HG02642 (cell line): ENCODE measurements at regions not wholly inside any gene's neighbourhood (a gene's known extent, or its start where the extent isn't known, plus 50 kb on each side); places are given as distances from the start of the nearest gene placed in this dataset.

Experiments used
- ATAC-seq: cut with Tn5 transposase; IDR thresholded peaks from one replicate; pipeline ENCODE4 v1.9.1; 2021; ENCODE audit warnings: mild to moderate bottlenecking; ENCODE audit not compliant: unreplicated experiment, poor library complexity

- ATAC-seq: no peak
Observed at GRCh38 chr2:71853858-71854257, 293.8 kb downstream of the CYP26B1 start.

DNA sequence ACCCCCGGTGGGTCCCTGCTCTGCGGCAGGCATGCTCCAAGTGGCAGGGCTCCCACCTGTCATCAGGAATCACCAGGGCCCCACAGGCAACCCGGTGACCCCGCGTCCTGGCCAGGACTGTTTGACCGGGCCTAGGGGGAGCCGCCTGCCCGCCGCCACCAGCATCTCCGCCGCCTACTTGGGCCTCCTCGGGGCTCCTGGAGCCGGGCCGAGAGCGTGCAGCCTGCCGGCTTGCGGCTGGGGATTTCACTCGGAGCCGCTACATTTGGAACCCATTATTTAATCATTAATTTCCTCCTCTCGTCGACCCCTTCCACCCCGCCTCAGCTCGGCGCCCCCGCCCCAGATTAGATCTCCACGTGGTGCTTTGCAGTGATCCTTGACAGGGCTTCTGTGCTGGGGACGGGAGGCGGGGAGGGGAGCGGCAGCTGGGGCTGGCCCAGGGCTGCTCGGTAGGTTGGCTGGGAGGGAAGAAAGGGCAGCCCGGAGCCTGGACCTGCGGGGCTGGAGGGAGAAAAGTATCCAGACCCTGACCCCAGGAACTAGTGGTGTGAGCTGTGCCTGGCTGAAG lies 295.4 kb downstream of the CYP26B1 start:
- ATAC-seq: no peak

- no peak for ATAC-seq
Observed at GRCh38 chr2:71851094-71851750, 296.4 kb downstream of the CYP26B1 start.

- ATAC-seq: no peak
Observed at GRCh38 chr2:71850306-71850801, 297.3 kb downstream of the CYP26B1 start.

- no peak for ATAC-seq
Observed at GRCh38 chr2:71849607-71850305, 297.9 kb downstream of the CYP26B1 start.

DNA sequence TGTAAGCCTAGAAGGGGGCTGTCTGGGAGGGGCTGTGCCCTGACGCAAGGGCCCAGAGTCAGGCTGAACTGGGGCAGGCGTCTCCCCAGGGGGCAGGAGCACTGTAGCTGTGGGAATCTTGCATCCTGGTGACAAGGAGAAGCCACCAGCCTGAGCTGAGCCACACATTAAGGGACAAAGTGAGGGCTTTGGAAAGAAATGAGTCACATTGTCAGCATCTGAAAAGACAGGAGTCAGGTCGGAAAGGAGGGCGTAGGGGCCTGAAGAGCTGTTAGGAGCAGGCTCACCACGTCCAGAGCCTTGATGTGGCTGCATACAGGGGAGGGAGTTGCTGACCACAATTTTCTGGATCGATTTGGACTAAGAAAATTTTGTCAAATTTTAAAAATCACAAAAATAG lies 298.6 kb downstream of the CYP26B1 start:
- no peak for ATAC-seq

GRCh38 chr2:71846669-71847291 lies 300.9 kb downstream of the CYP26B1 start:
- ATAC-seq: no peak

DNA sequence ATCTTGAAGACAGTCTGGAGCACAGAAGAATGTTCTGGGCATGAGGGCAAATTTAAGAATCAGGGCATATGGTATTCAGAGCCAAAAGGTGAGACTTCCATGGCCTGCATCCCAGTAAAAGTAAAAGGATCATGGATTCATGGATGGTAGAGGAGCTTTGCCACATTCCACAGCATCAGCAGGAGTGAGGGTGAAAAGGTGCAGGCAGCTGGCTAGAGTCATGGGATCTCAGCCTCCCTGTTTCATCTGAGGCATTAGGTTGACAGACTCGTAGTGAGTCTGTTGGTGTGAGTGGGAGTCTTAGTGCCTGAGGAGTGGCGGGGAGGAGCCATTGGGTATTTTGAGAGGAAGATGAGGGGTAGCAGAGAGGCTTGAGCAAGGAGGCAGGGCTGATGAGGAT lies 301.6 kb downstream of the CYP26B1 start:
- no peak for ATAC-seq

GRCh38 chr2:71844967-71845366 lies 302.7 kb downstream of the CYP26B1 start:
- no peak for ATAC-seq

DNA sequence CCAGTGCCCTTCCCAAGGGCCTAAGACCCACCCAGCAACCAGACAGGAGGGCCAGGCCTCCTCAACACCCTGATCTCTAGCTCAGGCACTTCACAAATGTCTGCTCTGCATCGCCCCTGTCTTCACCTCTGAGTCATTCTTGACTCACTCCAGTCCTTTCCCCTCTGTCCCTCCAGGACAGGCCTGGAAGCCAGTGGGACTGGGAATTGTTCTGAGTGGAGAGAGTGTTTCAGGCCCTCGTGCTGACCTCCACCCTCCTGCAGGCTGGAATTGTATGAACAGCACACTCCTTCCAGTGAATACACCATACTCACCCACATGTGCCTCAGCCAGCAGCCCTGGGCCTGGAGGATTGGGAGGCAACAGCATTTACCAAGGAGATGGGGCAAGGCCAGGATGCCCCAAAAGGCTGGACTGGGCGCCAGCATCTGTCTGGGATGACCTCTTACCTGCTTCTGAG lies 304.2 kb downstream of the CYP26B1 start:
- ATAC-seq: no peak

GRCh38 chr2:71842744-71843143 lies 304.9 kb downstream of the CYP26B1 start:
- no peak for ATAC-seq

- no peak for ATAC-seq
Observed at GRCh38 chr2:71839826-71840225, 307.8 kb downstream of the CYP26B1 start.

DNA sequence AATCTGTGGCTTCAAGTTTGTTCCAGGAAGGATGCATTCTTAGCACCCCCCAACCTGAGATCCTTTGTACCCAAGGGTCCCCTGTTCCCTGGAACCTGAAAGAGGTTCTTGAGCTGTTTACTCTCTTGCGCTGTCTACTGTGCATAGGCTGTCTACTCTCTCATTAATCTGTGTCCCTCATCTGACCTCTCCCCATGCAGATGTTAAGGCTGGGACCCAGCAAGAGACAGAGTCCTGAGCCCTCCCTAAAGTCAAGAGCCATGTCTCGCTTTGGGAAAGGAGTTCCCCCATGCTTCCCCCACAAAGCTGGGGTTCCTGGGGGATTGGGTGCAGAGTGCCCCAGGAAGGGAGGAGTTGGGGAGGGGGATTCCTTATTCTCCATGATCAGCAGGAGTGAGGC lies 312.9 kb downstream of the CYP26B1 start:
- ATAC-seq: no peak

DNA sequence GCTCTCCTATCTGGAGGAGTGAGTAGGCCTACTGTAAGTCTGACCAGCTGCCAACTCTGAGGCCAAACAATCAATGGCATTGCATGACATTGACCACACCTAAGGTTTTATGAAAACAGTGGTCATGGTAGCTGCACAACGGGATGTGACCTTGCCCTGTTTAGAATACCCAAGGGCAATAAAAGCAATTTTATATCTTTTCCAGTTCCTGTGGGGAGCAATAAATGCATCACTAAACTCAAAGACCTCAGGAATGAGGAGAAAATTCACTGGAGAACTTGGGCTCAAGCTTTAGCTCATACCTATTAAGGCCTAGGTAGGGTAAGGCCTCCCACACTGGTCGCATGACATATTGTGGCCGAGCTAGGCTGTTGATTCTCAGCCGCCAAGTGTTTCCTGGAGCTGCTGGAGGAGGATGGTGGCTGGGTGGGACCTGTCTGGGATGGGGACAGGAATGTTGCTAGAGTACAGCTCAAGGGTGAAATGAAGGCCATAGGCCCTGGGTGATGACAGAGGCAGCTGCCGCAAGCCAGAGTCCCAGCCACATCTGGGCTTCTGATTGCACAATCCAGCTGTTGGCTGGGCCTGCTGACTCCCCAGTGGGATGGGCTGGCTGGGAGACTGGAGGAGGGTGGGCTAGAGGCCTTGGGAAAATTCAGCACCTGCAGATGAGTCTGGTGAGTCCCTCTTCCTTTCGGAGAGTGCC lies 313.7 kb downstream of the CYP26B1 start:
- no peak for ATAC-seq

GRCh38 chr2:71833272-71833671 lies 314.4 kb downstream of the CYP26B1 start:
- ATAC-seq: no peak

- ATAC-seq: no peak
Observed at GRCh38 chr2:71832844-71833243, 314.8 kb downstream of the CYP26B1 start.

- ATAC-seq: no peak
Observed at GRCh38 chr2:71832388-71832787, 315.3 kb downstream of the CYP26B1 start.

DNA sequence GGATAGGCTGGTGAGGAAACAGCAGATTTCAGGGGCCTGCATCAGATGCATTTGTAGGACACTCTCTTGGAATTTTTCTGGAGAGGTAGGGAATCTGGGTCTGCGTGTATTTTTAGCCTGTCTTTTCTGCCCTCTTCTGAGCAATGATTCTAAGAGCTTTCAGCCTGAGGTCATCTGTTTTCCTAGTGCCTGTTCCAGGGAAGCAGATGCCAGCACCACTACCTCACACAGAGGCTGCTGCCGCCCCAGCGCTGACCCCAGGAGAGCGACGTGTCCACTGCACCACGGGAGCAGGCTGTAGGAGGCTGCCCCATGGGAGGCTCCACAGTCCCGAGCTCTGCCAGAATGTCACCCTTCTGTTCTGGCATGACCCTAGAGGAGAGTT lies 316.5 kb downstream of the CYP26B1 start:
- no peak for ATAC-seq

DNA sequence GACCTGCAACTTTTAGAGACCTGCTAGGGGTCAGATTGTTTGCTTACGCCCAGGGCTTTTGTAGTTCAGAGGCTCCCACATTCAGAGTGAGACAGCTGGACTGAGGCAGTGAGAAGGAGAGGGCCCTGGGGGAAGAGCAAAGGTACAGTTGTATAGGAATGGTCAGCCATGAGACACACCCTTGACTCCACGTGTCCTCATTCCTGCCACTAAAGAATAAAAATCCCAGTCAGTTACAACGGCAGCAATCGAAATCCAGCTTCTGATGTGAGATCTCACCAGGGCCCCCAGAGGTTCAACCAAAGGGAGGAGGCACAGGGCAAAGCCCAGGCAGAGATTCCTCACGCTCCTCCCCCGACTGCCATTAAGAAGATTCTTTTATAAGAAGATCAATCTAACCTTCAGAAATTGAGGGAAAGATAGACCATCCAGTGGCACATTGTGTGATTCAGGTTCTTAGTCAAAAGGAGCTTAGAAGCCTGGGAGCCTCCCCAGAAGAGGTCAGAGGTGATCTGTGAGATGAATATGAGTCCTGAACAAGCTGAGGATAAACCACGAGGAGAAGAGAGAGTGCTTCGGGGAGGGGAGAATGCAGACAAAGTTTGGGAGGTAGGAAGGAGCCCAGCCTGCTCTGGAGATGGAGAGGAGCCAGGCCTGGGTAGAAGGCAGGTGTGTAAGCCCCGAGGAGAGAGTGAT lies 317.0 kb downstream of the CYP26B1 start:
- ATAC-seq: no peak

DNA sequence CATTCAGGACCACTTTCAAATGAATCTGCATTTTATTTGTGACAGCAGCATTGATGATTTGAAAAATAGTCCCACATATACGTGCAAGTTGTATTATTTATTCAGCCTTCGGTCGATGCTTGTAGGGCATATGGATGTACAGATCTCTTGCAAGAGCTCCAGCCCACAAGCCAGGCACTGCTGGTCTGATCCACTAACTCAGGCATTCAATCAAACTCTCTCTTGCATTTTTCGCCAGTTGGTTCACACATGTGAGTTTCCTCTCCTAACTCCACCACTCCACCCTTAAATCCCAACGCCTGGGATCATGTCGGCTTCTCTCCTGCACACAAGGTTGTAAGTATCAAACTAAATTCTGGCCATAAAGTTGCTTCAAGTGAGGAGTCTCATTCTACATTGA lies 318.7 kb downstream of the CYP26B1 start:
- ATAC-seq: no peak
